ENCODE measurements at regions not wholly inside any gene's neighbourhood (a gene's known extent, or its start where the extent isn't known, plus 50 kb on each side); places are given as distances from the start of the nearest gene placed in this dataset.

DNA sequence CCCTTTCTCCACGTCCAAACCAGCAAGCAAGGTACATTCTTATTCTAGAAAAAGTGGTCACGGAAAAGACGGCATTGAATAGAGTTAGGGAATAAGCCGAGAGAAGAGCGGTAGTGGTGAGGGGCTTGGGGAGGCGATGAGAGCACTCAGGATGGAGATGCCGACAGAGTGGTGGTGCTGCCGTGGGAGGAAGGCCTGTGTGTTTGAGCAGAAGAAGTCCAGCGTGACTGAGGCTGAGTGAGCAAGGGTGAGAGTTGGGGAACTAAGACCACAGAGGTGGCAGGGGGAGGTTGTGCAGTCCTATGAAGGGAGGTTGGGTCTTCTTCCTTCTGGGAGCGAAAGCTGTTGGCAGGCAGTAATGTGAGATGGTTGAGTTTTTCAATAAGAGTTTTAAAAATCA, 252.3 kb downstream of the ABCC12 start:
- TF ChIP-seq, protein P1, sequence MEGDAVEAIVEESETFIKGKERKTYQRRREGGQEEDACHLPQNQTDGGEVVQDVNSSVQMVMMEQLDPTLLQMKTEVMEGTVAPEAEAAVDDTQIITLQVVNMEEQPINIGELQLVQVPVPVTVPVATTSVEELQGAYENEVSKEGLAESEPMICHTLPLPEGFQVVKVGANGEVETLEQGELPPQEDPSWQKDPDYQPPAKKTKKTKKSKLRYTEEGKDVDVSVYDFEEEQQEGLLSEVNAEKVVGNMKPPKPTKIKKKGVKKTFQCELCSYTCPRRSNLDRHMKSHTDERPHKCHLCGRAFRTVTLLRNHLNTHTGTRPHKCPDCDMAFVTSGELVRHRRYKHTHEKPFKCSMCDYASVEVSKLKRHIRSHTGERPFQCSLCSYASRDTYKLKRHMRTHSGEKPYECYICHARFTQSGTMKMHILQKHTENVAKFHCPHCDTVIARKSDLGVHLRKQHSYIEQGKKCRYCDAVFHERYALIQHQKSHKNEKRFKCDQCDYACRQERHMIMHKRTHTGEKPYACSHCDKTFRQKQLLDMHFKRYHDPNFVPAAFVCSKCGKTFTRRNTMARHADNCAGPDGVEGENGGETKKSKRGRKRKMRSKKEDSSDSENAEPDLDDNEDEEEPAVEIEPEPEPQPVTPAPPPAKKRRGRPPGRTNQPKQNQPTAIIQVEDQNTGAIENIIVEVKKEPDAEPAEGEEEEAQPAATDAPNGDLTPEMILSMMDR (IDR thresholded peaks at IDR 0.05), result no peak
- TF ChIP-seq POLR2AphosphoS5 (IDR thresholded peaks at IDR 0.05), result no peak

All from esophagus muscularis mucosa (tissue), 3 donors.